A549 (cell line): ENCODE measurements at regions not wholly inside any gene's neighbourhood (a gene's known extent, or its start where the extent isn't known, plus 50 kb on each side); places are given as distances from the start of the nearest gene placed in this dataset.

Source experiments
- ATAC-seq, 2 experiments: fragments of 200-7000 bp in 1 of 2; fragments of >200 bp in 1 of 2; cut with Nextera tagmentation in 1 of 2; cut with Tn5 transposase in 1 of 2; 3 replicates each; pipeline versions ENCODE4 v1.8.0 to v1.9.1; 2018 to 2020; ENCODE audit warnings: mild to moderate bottlenecking in 1 of 2, moderate library complexity in 1 of 2
- CTCF ChIA-PET: fragments of 300-600 bp; sonication (Branson Sonifier 250); formaldehyde crosslinking; extraction: SDS; loops from one replicate; lab custom pipeline; 2021; ENCODE audit warnings: antibody characterized with exemption, inconsistent platforms; lab: Yijun Ruan, JAX
- POLR2A ChIA-PET: fragments of 350-600 bp; formaldehyde crosslinking; extraction: SDS; loops from one replicate; lab custom pipeline; 2021; ENCODE audit warnings: antibody characterized with exemption, inconsistent platforms; lab: Yijun Ruan, JAX
- DNase-seq, 2 experiments: peaks; one replicate each; pipeline versions ENCODE4 v3.0.0 to v3.0.0-alpha.2; 2011 to 2016; ENCODE audit warnings: low read depth in 1 of 2, low spot score in 1 of 2
- FAIRE-seq: peaks from 2 replicates; lab custom pipeline; 2011; peaks lifted over from hg19 to GRCh38; lab: Jason Lieb, UNC
- H3K27ac ChIP-seq, 2 experiments: fragments of >200 bp; sonication (Bioruptor Twin); formaldehyde crosslinking; 3 replicates each; pipeline ENCODE4 v1.5.1; 2016 to 2017
- H3K4me1 ChIP-seq: fragments of >200 bp; sonication (Bioruptor Twin); formaldehyde crosslinking; 3 replicates; pipeline ENCODE4 v1.6.1; 2016
- H3K4me2 ChIP-seq: fragments of >200 bp; sonication (Bioruptor Twin); formaldehyde crosslinking; 3 replicates; pipeline ENCODE4 v1.6.1; 2016
- H3K4me3 ChIP-seq: fragments of >200 bp; sonication (Bioruptor Twin); formaldehyde crosslinking; 3 replicates; pipeline ENCODE4 v1.5.1; 2016
- H3K9me3 ChIP-seq: fragments of >200 bp; sonication (Bioruptor Twin); formaldehyde crosslinking; 3 replicates; pipeline ENCODE4 v1.6.1; 2016
- ATOH8 ChIP-seq: fragments of 250-450 bp; sonication (Bioruptor Pico); IDR thresholded peaks from 2 replicates; pipeline ENCODE4 v1.5.0; 2020; ENCODE audit warnings: low read depth, mild to moderate bottlenecking, moderate library complexity
- BCL3 ChIP-seq: fragments of >200 bp; sonication (Bioruptor Twin); formaldehyde crosslinking; IDR thresholded peaks from 3 replicates; pipeline ENCODE4 v1.6.1; 2016
- BHLHE40 ChIP-seq: IDR thresholded peaks from 2 replicates; pipeline ENCODE4 v1.6.1; 2012; ENCODE audit warnings: low read depth, low read length, inconsistent platforms
- CBX2 ChIP-seq: fragments of 200-600 bp; sonication (generic); IDR thresholded peaks from 2 replicates; pipeline ENCODE4 v1.6.1; 2016; ENCODE audit warnings: low read depth, mild to moderate bottlenecking, borderline replicate concordance
- CBX8 ChIP-seq: fragments of 200-600 bp; sonication (generic); IDR thresholded peaks from 2 replicates; pipeline ENCODE4 v1.6.1; 2016
- CHD2 ChIP-seq: fragments of 150-350 bp; IDR thresholded peaks from 2 replicates; pipeline ENCODE4 v1.6.1; 2014; ENCODE audit warnings: low read length; ENCODE audit not compliant: partially characterized antibody
- CTCF ChIP-seq: fragments of >200 bp; sonication (Bioruptor Twin); formaldehyde crosslinking; IDR thresholded peaks from 3 replicates; pipeline ENCODE4 v1.5.1; 2016
- EHF ChIP-seq: fragments of 250-450 bp; sonication (Bioruptor Pico); IDR thresholded peaks from 2 replicates; pipeline ENCODE4 v1.5.0; 2020; ENCODE audit warnings: mild to moderate bottlenecking
- EHMT2 ChIP-seq: fragments of 200-600 bp; sonication (generic); IDR thresholded peaks from 2 replicates; pipeline ENCODE4 v1.6.1; 2016; ENCODE audit warnings: antibody characterized with exemption, low read depth, mild to moderate bottlenecking, moderate library complexity
- ELK1 ChIP-seq: fragments of 150-350 bp; IDR thresholded peaks from 2 replicates; pipeline ENCODE4 v1.6.1; 2014; ENCODE audit warnings: low read depth, mild to moderate bottlenecking, low read length
- FOSB ChIP-seq: fragments of 250-450 bp; sonication (Bioruptor Pico); IDR thresholded peaks from 2 replicates; pipeline ENCODE4 v1.5.0; 2020; ENCODE audit warnings: mild to moderate bottlenecking, moderate library complexity
- FOXS1 ChIP-seq: fragments of 250-450 bp; sonication (Bioruptor Pico); IDR thresholded peaks from 2 replicates; pipeline ENCODE4 v1.5.0; 2020; ENCODE audit warnings: mild to moderate bottlenecking, moderate library complexity
- GATA3 ChIP-seq: IDR thresholded peaks from 2 replicates; pipeline ENCODE4 v1.6.1; 2012; ENCODE audit warnings: borderline replicate concordance
- HES2 ChIP-seq: fragments of >200 bp; sonication (Bioruptor Twin); formaldehyde crosslinking; IDR thresholded peaks from 2 replicates; pipeline ENCODE4 v1.6.1; 2016
- HEYL ChIP-seq: fragments of 250-450 bp; sonication (Bioruptor Pico); IDR thresholded peaks from 2 replicates; pipeline ENCODE4 v1.8.0; 2021; ENCODE audit warnings: mild to moderate bottlenecking, moderate library complexity
- HOXB13 ChIP-seq: fragments of 250-450 bp; sonication (Bioruptor Pico); IDR thresholded peaks from 2 replicates; pipeline ENCODE4 v1.5.0; 2020; ENCODE audit warnings: low read depth, mild to moderate bottlenecking, moderate library complexity
- HOXB5 ChIP-seq: fragments of 250-450 bp; sonication (Bioruptor Pico); IDR thresholded peaks from 2 replicates; pipeline ENCODE4 v1.5.0; 2020; ENCODE audit warnings: mild to moderate bottlenecking, moderate library complexity
- JUN ChIP-seq, 2 experiments: fragments of >200 bp; sonication (Bioruptor Twin); formaldehyde crosslinking; IDR thresholded peaks; 2 replicates in 1 of 2; 3 replicates in 1 of 2; pipeline ENCODE4 v1.6.1; 2016 to 2017
- KDM5A ChIP-seq: fragments of 200-600 bp; sonication (generic); IDR thresholded peaks from 2 replicates; pipeline ENCODE4 v1.6.1; 2016; ENCODE audit warnings: antibody characterized with exemption, mild to moderate bottlenecking
- MAFK ChIP-seq: fragments of 450-650 bp; IDR thresholded peaks from 2 replicates; pipeline ENCODE4 v1.6.1; 2014; ENCODE audit not compliant: partially characterized antibody
- MAX ChIP-seq: IDR thresholded peaks from 2 replicates; pipeline ENCODE4 v1.6.1; 2012
- NR3C1 ChIP-seq: fragments of >200 bp; sonication (Bioruptor Twin); formaldehyde crosslinking; IDR thresholded peaks from 3 replicates; pipeline ENCODE4 v1.6.1; 2017
- POLR2AphosphoS2 ChIP-seq: conservative IDR thresholded peaks from 2 replicates; pipeline ENCODE4 v1.6.1; 2012; ENCODE audit warnings: low read length, improper control_type of control experiment, inconsistent platforms
- RARB ChIP-seq: fragments of 250-450 bp; sonication (Bioruptor Pico); IDR thresholded peaks from 2 replicates; pipeline ENCODE4 v1.8.0; 2021; ENCODE audit warnings: mild to moderate bottlenecking, moderate library complexity
- RFX5 ChIP-seq: fragments of 450-650 bp; IDR thresholded peaks from 2 replicates; pipeline ENCODE4 v1.7.1; 2014; ENCODE audit warnings: antibody characterized with exemption, mild to moderate bottlenecking, moderate library complexity
- RNF2 ChIP-seq: fragments of 200-600 bp; sonication (generic); IDR thresholded peaks from 2 replicates; pipeline ENCODE4 v1.6.1; 2016; ENCODE audit warnings: low read depth, mild to moderate bottlenecking, antibody characterized with exemption, moderate library complexity, borderline replicate concordance
- USF2 ChIP-seq: fragments of 450-650 bp; IDR thresholded peaks from 2 replicates; pipeline ENCODE4 v1.6.1; 2014; ENCODE audit warnings: antibody characterized with exemption
- ZC3H11A ChIP-seq: fragments of 450-650 bp; IDR thresholded peaks from 2 replicates; pipeline ENCODE4 v1.6.1; 2014; ENCODE audit warnings: antibody characterized with exemption, mild to moderate bottlenecking
- ZFP36 ChIP-seq: fragments of 450-650 bp; IDR thresholded peaks from 2 replicates; pipeline ENCODE4 v1.6.1; 2014; ENCODE audit warnings: borderline replicate concordance; ENCODE audit not compliant: partially characterized antibody
- ZNF302 ChIP-seq: fragments of 250-450 bp; sonication (Bioruptor Pico); IDR thresholded peaks from 2 replicates; pipeline ENCODE4 v1.9.0; 2021; ENCODE audit warnings: inconsistent platforms, mild to moderate bottlenecking, moderate library complexity
- ZSCAN20 ChIP-seq: fragments of 250-450 bp; sonication (Bioruptor Pico); IDR thresholded peaks from 2 replicates; pipeline ENCODE4 v1.8.0; 2022; ENCODE audit warnings: mild to moderate bottlenecking, moderate library complexity
- WGBS: methylation state at CpG from one replicate; pipeline ENCODE4 v1.1.6; 2017; ENCODE audit errors: missing lambda C conversion rate; 5-methylcytosine and 5-hydroxymethylcytosine counted together

- TF ChIP-seq MAX (no peak), HEYL (CRISPR knock-in tag) (no peak), GATA3 (no peak), CBX2 (no peak), EHF (CRISPR knock-in tag) (no peak)
- TF ChIP-seq, all 56 proteins: peak for 0
These were observed 167.2 kb downstream of the LHFPL1 start (continued) for GRCh38 chrX:112512509-112512908.

GRCh38 chrX:112510629-112511028, 169.1 kb downstream of the LHFPL1 start:
- Histone ChIP-seq H3K4me3 (no peak overlapping the region), H3K4me1 (no peaks in the 10 kb centered on the region), H3K4me2 (no peak overlapping the region), H3K9me3 (no peaks in the 10 kb centered on the region), H3K27ac (no peak overlapping the region)
- no peak for ATAC-seq
- 0% methylated on average over 3 of the region's 3 CpGs for WGBS
- ChIA-PET CTCF (no interaction called here), POLR2A (no interaction called here)
- DNase-seq: no peak
- FAIRE-seq: no peak
- TF ChIP-seq CBX2 (no peak), ELK1 (no peak), ZC3H11A (no peak), JUN (IDR thresholded peaks at IDR 0.05) (no peak), GATA3 (no peak), BCL3 (no peak), POLR2AphosphoS2 (no peak), KDM5A (no peak), ZNF302 (CRISPR knock-in tag) (no peak), CHD2 (no peak), HES2 (no peak), CBX8 (no peak), RNF2 (no peak), FOXS1 (CRISPR knock-in tag) (no peak), ZFP36 (no peak), FOSB (CRISPR knock-in tag) (no peak), BHLHE40 (no peak)

GRCh38 chrX:112477653-112478052, 202.1 kb downstream of the LHFPL1 start:
- no peaks in the 10 kb centered on the region for H3K9me3 ChIP-seq
- DNase-seq (no peak), FAIRE-seq (no peak), ATAC-seq (no peak)
- POLR2A ChIA-PET: no interaction called here
- CTCF ChIA-PET: no interaction called here
- 3% methylated on average over 2 of the region's 2 CpGs for WGBS
- no peak overlapping the region for H3K4me3 ChIP-seq
- H3K27ac ChIP-seq: no peak overlapping the region
- H3K4me1 ChIP-seq: no peaks in the 10 kb centered on the region
- no peak for TF ChIP-seq NR3C1
- no peak for TF ChIP-seq ZFP36
- no peak for TF ChIP-seq ATOH8 (CRISPR knock-in tag)
- TF ChIP-seq KDM5A: no peak
- no peak for TF ChIP-seq MAFK
- TF ChIP-seq POLR2AphosphoS2: no peak
- no peak for TF ChIP-seq HOXB5 (CRISPR knock-in tag)
- no peak for TF ChIP-seq CTCF
- TF ChIP-seq ZSCAN20 (CRISPR knock-in tag): no peak
- no peak for TF ChIP-seq USF2
- TF ChIP-seq HOXB13 (CRISPR knock-in tag): no peak
- no peak for TF ChIP-seq RARB (CRISPR knock-in tag)
- TF ChIP-seq FOSB (CRISPR knock-in tag): no peak
- TF ChIP-seq RFX5: no peak
- TF ChIP-seq EHMT2: no peak
- no peak overlapping the region for H3K4me2 ChIP-seq
